SK-N-SH (cell line): ENCODE measurements at regions not wholly inside any gene's neighbourhood (a gene's known extent, or its start where the extent isn't known, plus 50 kb on each side); places are given as distances from the start of the nearest gene placed in this dataset.
A peak's percentile ranks its signal among the peaks of the same experiment; 100 is the strongest.

ENCODE experiments used
- CTCF ChIA-PET: fragments of 300-600, 350-600 bp; formaldehyde crosslinking; extraction: SDS; loops from one replicate; lab custom pipeline; 2021; lab: Yijun Ruan, JAX
- POLR2A ChIA-PET: fragments of 350-600 bp; sonication (Branson Sonifier 250); formaldehyde crosslinking; extraction: SDS; loops from one replicate; lab custom pipeline; 2020; ENCODE audit warnings: antibody characterized with exemption, inconsistent platforms; lab: Yijun Ruan, JAX
- DNase-seq: peaks from one replicate; pipeline ENCODE4 v3.0.0; 2012
- H2AFZ ChIP-seq: fragments of 200-600 bp; sonication (generic); 2 replicates; pipeline ENCODE4 v1.8.1; 2016; ENCODE audit warnings: antibody characterized with exemption, mild to moderate bottlenecking, low read depth
- H3F3A ChIP-seq: fragments of 200-600 bp; sonication (generic); replicated peaks from 2 replicates; pipeline ENCODE3; 2016; ENCODE audit warnings: antibody characterized with exemption, mild to moderate bottlenecking; ENCODE audit not compliant: insufficient read depth
- H3K27ac ChIP-seq, 2 experiments: fragments of 200-500 bp in 1 of 2; fragments of 200-600 bp in 1 of 2; sonication (Bioruptor generic) in 1 of 2; sonication (generic), shearing (Covaris generic) in 1 of 2; 2 replicates each; pipeline versions ENCODE4 v1.5.1 to v1.6.1; 2014 to 2016; ENCODE audit warnings: low read depth in 2 of 2, inconsistent platforms in 1 of 2, low read length in 1 of 2, mild to moderate bottlenecking in 1 of 2, mixed read lengths in 1 of 2
- H3K27me3 ChIP-seq: fragments of 200-600 bp; sonication (generic), shearing (Covaris generic); 2 replicates; pipeline ENCODE4 v1.6.1; 2016; ENCODE audit warnings: mixed run types; ENCODE audit not compliant: insufficient read depth
- H3K36me3 ChIP-seq, 2 experiments: fragments of 200-500 bp in 1 of 2; fragments of 200-600 bp in 1 of 2; sonication (Bioruptor generic) in 1 of 2; sonication (generic) in 1 of 2; replicated peaks in 1 of 2; 2 replicates each; pipeline versions ENCODE3 to v1.5.1; 2014 to 2016; ENCODE audit warnings: low read length in 1 of 2, mild to moderate bottlenecking in 1 of 2; ENCODE audit not compliant: insufficient read depth in 2 of 2, control insufficient read depth in 1 of 2
- H3K4me1 ChIP-seq, 2 experiments: fragments of 200-500 bp in 1 of 2; fragments of 200-600 bp in 1 of 2; sonication (Bioruptor generic) in 1 of 2; sonication (generic), shearing (Covaris generic) in 1 of 2; 2 replicates each; pipeline versions ENCODE4 v1.5.1 to v1.6.1; 2014 to 2016; ENCODE audit warnings: low read depth in 1 of 2, low read length in 1 of 2, mixed run types in 1 of 2; ENCODE audit not compliant: insufficient read depth in 2 of 2, control insufficient read depth in 1 of 2
- H3K4me2 ChIP-seq: fragments of 200-600 bp; sonication (generic), shearing (Covaris generic); 2 replicates; pipeline ENCODE4 v1.6.1; 2017; ENCODE audit warnings: mixed run types
- H3K4me3 ChIP-seq, 2 experiments: fragments of 200-500 bp in 1 of 2; fragments of 200-600 bp in 1 of 2; sonication (Bioruptor generic) in 1 of 2; sonication (generic), shearing (Covaris generic) in 1 of 2; 2 replicates each; pipeline versions ENCODE4 v1.5.1 to v1.8.1; 2014 to 2016; ENCODE audit warnings: low read depth in 2 of 2, inconsistent platforms in 1 of 2, low read length in 1 of 2, mild to moderate bottlenecking in 1 of 2, mixed read lengths in 1 of 2, moderate library complexity in 1 of 2
- H3K79me2 ChIP-seq: fragments of 200-600 bp; sonication (generic); 2 replicates; pipeline ENCODE4 v1.8.1; 2017; ENCODE audit warnings: mild to moderate bottlenecking; ENCODE audit not compliant: insufficient read depth
- H3K9ac ChIP-seq: fragments of 200-600 bp; sonication (generic); 2 replicates; pipeline ENCODE4 v1.6.1; 2017; ENCODE audit warnings: mixed run types
- H3K9me2 ChIP-seq: fragments of 200-600 bp; sonication (generic); 2 replicates; pipeline ENCODE4 v1.6.1; 2017; ENCODE audit warnings: mixed run types
- H3K9me3 ChIP-seq: fragments of 200-600 bp; sonication (generic); 2 replicates; pipeline ENCODE4 v1.6.1; 2017; ENCODE audit warnings: mixed run types, mild to moderate bottlenecking, moderate library complexity
- H4K20me1 ChIP-seq: fragments of 200-600 bp; sonication (generic); 2 replicates; pipeline ENCODE4 v1.6.1; 2017; ENCODE audit warnings: mild to moderate bottlenecking, mixed run types; ENCODE audit not compliant: insufficient read depth
- CTCF ChIP-seq: fragments of 200-600 bp; sonication (generic); IDR thresholded peaks from 2 replicates; pipeline ENCODE4 v1.6.1; 2017; ENCODE audit warnings: antibody characterized with exemption, mild to moderate bottlenecking, moderate library complexity
- EZH2phosphoT487 ChIP-seq: fragments of 200-600 bp; sonication (generic); IDR thresholded peaks from 2 replicates; pipeline ENCODE4 v1.6.1; 2017; ENCODE audit warnings: low read depth, mixed run types, mild to moderate bottlenecking, antibody characterized with exemption, moderate library complexity, borderline replicate concordance
- IRF3 ChIP-seq: fragments of 150-350 bp; IDR thresholded peaks from 2 replicates; pipeline ENCODE4 v1.6.1; 2016; ENCODE audit warnings: mild to moderate bottlenecking, low read depth, low read length
- MXI1 ChIP-seq: IDR thresholded peaks from 2 replicates; pipeline ENCODE4 v1.6.1; 2012; ENCODE audit warnings: mild to moderate bottlenecking, low read depth, low read length, improper control_type of control experiment
- PBX3 ChIP-seq: IDR thresholded peaks from 2 replicates; pipeline ENCODE4; 2012
- RAD21 ChIP-seq: IDR thresholded peaks from 2 replicates; pipeline ENCODE4 v1.6.1; 2012; ENCODE audit warnings: mild to moderate bottlenecking, low read length
- SMC3 ChIP-seq: IDR thresholded peaks from 2 replicates; pipeline ENCODE4 v1.6.1; 2012; ENCODE audit warnings: low read depth, low read length, improper control_type of control experiment
- TCF12 ChIP-seq: IDR thresholded peaks from 2 replicates; pipeline ENCODE4 v1.4.0; 2012
- TEAD4 ChIP-seq: IDR thresholded peaks from 2 replicates; pipeline ENCODE4 v1.4.0; 2012; ENCODE audit warnings: mild to moderate bottlenecking, borderline replicate concordance; ENCODE audit not compliant: insufficient read depth
- USF1 ChIP-seq: IDR thresholded peaks from 2 replicates; pipeline ENCODE4 v1.4.0; 2012; ENCODE audit warnings: low read depth, borderline replicate concordance
- YY1 ChIP-seq: IDR thresholded peaks from 2 replicates; pipeline ENCODE4 v1.4.0; 2012; ENCODE audit warnings: low read depth, mild to moderate bottlenecking
- WGBS: methylation state at CpG from one replicate; pipeline ENCODE4 v1.1.6; 2017; ENCODE audit warnings: low lambda C conversion rate; 5-methylcytosine and 5-hydroxymethylcytosine counted together

GRCh38 chr4:106503116-106504050 lies 134.8 kb upstream of the GIMD1 start:
- 69% methylated on average over 3 of the region's 3 CpGs for WGBS
- H3K9me3 ChIP-seq = no peaks in the 10 kb centered on the region
- TF ChIP-seq TCF12 (no peak), EZH2phosphoT487 (no peak), IRF3 (no peak), PBX3 (no peak), YY1 (no peak), USF1 (no peak), MXI1 (no peak)
- H3F3A ChIP-seq = no peaks in the 10 kb centered on the region
- H3K4me1 ChIP-seq = no peaks in the 10 kb centered on the region; a peak in 1 of 4 replicates
- H4K20me1 ChIP-seq = no peaks in the 10 kb centered on the region
- H3K9me2 ChIP-seq = no peaks in the 10 kb centered on the region
- no peaks in the 10 kb centered on the region for H3K36me3 ChIP-seq
- no peak overlapping the region for H2AFZ ChIP-seq
- no peak for DNase-seq
- CTCF ChIA-PET = interaction anchor here (0.6 to 3.3 kb wide), 10 partner anchors 10 to 237 kb away, joined by 3 to 23 read pairs (median 4); partner anchors contain the start of gene GIMD1
- no peak overlapping the region for H3K4me3 ChIP-seq
- H3K9ac ChIP-seq = no peak overlapping the region
- no peak overlapping the region for H3K4me2 ChIP-seq
- POLR2A ChIA-PET = no interaction called here
- H3K27me3 ChIP-seq = no peaks in the 10 kb centered on the region
- H3K79me2 ChIP-seq = no peaks in the 10 kb centered on the region
- no peak overlapping the region for H3K27ac ChIP-seq

- TF ChIP-seq PBX3 = no peak
- no peak for TF ChIP-seq TEAD4
- peak; percentile 82 for TF ChIP-seq CTCF
- TF ChIP-seq RAD21 = peak; percentile 82
- TF ChIP-seq SMC3 = peak; percentile 91
- Histone ChIP-seq H3K4me3 (peak overlapping the region in 1 of 2 experiments; percentile 16; a peak in 1 of 4 replicates), H4K20me1 (no peaks in the 10 kb centered on the region), H3K79me2 (no peaks in the 10 kb centered on the region), H3K4me2 (no peak overlapping the region; the same call in 1 of the 2 replicates), H3K27me3 (no peaks in the 10 kb centered on the region), H3K9me2 (no peaks in the 10 kb centered on the region), H2AFZ (no peak overlapping the region), H3K27ac (no peak overlapping the region), H3F3A (no peaks in the 10 kb centered on the region), H3K36me3 (no peaks in the 10 kb centered on the region), H3K4me1 (no peaks in the 10 kb centered on the region; a peak in 1 of 4 replicates), H3K9ac (no peak overlapping the region), H3K9me3 (no peaks in the 10 kb centered on the region)
- WGBS = 7% methylated on average over 10 of the region's 11 CpGs
- CTCF ChIA-PET = interaction anchor here (2.9 to 3.3 kb wide), 2 partner anchors 133 to 236 kb away, joined by 21 to 23 read pairs; partner anchors contain the start of gene GIMD1
- peak; percentile 62 for DNase-seq
- POLR2A ChIA-PET = no interaction called here
Observed at GRCh38 chr4:106502106-106502699, 133.6 kb upstream of the GIMD1 start.
